Neutrophil (primary cell): ENCODE measurements at regions not wholly inside any gene's neighbourhood (a gene's known extent, or its start where the extent isn't known, plus 50 kb on each side); places are given as distances from the start of the nearest gene placed in this dataset.

Experiments used
- H3K27ac ChIP-seq: fragments of 200-600 bp; sonication (generic); 2 replicates; pipeline ENCODE4 v1.5.1; 2016; ENCODE audit warnings: mild to moderate bottlenecking, moderate library complexity
- H3K27me3 ChIP-seq: fragments of 200-600 bp; sonication (generic); 2 replicates; pipeline ENCODE4 v1.6.0; 2016; ENCODE audit warnings: mild to moderate bottlenecking
- H3K36me3 ChIP-seq: fragments of 200-600 bp; sonication (generic); 2 replicates; pipeline ENCODE4 v1.5.1; 2017
- H3K4me1 ChIP-seq, 2 experiments: fragments of 200-600 bp in 1 of 2; sonication (generic) in 1 of 2; 1 replicate in 1 of 2; 2 replicates in 1 of 2; pipeline versions ENCODE4 v1.5.1 to v1.6.1; 2013 to 2016; ENCODE audit warnings: low read depth in 1 of 2, low read length in 1 of 2, mild to moderate bottlenecking in 1 of 2, moderate library complexity in 1 of 2; ENCODE audit not compliant: control insufficient read depth in 1 of 2, insufficient read depth in 1 of 2
- H3K4me3 ChIP-seq, 2 experiments: fragments of 200-600 bp in 1 of 2; sonication (generic) in 1 of 2; 1 replicate in 1 of 2; 2 replicates in 1 of 2; pipeline ENCODE4 v1.5.1; 2013 to 2016; ENCODE audit warnings: low read depth in 1 of 2, low read length in 1 of 2, mild to moderate bottlenecking in 1 of 2, moderate library complexity in 1 of 2
- H3K9me3 ChIP-seq: fragments of 200-600 bp; sonication (generic); 2 replicates; pipeline ENCODE4 v1.5.1; 2016
- TF ChIP-seq, protein P1 (sequence below): fragments of 200-600 bp; sonication (generic); IDR thresholded peaks from 2 replicates; pipeline ENCODE4 v1.5.1; 2016; ENCODE audit warnings: antibody characterized with exemption

DNA sequence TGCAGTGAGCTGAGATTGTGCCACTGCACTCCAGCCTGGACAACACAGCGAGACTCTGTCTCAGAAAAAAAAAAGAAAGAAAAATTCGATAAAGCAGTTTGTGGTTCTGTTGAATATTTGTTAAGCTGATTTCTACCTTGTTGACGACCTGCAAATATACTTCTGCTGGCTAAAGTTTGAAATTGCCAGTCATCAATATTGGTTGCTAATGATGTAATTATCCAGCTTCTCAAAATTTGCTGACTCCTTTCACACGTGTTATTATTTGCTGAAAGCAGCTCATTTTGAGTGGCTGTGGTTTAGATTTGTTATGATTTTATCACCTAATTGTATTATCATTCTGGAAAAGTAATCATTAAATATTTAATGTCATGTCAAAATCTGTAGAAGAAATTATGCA is 774.3 kb downstream of the QKI start:
- no peaks in the 10 kb centered on the region for H3K4me1 ChIP-seq
- no peak overlapping the region for H3K4me3 ChIP-seq
- TF ChIP-seq, protein P1, sequence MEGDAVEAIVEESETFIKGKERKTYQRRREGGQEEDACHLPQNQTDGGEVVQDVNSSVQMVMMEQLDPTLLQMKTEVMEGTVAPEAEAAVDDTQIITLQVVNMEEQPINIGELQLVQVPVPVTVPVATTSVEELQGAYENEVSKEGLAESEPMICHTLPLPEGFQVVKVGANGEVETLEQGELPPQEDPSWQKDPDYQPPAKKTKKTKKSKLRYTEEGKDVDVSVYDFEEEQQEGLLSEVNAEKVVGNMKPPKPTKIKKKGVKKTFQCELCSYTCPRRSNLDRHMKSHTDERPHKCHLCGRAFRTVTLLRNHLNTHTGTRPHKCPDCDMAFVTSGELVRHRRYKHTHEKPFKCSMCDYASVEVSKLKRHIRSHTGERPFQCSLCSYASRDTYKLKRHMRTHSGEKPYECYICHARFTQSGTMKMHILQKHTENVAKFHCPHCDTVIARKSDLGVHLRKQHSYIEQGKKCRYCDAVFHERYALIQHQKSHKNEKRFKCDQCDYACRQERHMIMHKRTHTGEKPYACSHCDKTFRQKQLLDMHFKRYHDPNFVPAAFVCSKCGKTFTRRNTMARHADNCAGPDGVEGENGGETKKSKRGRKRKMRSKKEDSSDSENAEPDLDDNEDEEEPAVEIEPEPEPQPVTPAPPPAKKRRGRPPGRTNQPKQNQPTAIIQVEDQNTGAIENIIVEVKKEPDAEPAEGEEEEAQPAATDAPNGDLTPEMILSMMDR, result no peak
- H3K27me3 ChIP-seq, result no peaks in the 10 kb centered on the region
- H3K36me3 ChIP-seq, result no peaks in the 10 kb centered on the region
- H3K9me3 ChIP-seq, result no peaks in the 10 kb centered on the region
- no peak overlapping the region for H3K27ac ChIP-seq

DNA sequence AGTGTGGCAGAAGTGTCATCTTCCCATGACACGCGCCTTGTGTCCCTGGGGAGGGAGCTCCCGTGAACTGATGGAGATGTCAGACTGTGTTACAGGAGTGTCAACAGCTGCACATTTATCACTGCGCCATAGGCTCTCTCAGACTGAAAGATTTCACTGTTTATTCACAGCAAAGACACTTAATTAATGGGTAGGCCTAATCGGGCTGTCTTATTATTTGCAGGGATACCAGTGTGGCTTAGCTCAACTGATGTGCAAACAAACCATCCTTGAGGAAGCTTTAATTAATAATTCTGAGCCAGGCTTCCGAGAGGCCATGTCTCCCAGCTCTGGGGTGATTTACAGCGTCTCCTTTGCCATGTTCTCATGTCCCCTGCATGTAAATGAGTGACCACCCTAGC is 771.0 kb downstream of the QKI start:
- Histone ChIP-seq H3K27me3 (no peaks in the 10 kb centered on the region), H3K27ac (no peak overlapping the region)
- TF ChIP-seq, protein P1, result no peak

DNA sequence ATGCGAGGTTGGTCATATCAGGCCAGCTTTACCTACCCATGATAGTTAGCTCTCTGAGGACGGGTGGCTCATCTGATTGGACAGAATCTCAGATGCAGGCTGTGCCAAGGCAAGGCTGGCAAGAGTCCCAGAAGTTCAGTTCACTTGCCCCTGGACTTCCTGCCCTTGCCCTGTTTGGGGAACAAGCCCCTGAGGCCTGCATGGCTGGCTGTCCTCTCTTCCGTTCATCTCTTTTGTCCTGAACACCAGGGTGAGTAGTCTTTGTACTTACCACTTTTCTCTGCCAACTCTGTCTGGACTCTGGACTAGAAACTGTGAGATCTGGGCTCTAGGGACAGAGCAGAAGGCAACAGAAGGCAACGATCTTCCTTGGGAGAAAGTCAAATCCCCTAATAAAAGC is 769.9 kb downstream of the QKI start:
- Histone ChIP-seq H3K9me3 (no peaks in the 10 kb centered on the region), H3K4me3 (no peak overlapping the region), H3K27me3 (no peaks in the 10 kb centered on the region), H3K36me3 (no peaks in the 10 kb centered on the region), H3K4me1 (no peaks in the 10 kb centered on the region), H3K27ac (no peak overlapping the region)
- TF ChIP-seq, protein P1, result no peak

More for the DNA sequence above, 771.0 kb downstream of the QKI start:
- Histone ChIP-seq H3K9me3 (no peaks in the 10 kb centered on the region), H3K36me3 (no peaks in the 10 kb centered on the region), H3K4me3 (no peak overlapping the region), H3K4me1 (no peaks in the 10 kb centered on the region)

DNA sequence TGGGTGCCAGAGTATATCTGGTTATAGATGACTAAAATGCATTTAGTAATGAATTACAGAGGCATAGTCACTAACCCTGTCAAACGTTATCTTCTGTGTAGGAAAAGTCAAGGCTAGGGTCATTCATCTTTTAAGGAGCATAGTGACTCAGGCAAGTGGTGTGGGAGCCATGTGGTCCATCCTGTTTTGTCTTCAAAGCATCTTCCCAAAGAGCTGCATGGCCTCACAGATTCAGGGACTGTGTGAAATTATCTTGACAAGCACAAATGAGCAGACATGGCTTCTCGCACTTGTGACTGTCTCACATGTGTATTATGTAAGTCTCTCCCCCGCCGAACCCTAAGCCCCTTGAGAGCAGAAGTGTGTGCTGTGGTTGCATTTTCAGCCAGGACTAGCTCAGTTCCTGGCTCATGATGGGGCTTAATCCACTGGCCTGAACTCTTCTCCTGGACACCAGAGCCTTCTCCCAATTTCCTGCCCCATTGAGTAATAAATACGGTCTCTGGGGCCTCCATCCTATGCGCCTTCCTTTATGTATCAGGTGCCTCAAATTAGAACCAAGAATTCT is 769.1 kb downstream of the QKI start:
- TF ChIP-seq, protein P1, result no peak
- Histone ChIP-seq H3K4me1 (no peaks in the 10 kb centered on the region), H3K36me3 (no peaks in the 10 kb centered on the region), H3K9me3 (no peaks in the 10 kb centered on the region), H3K27ac (no peak overlapping the region), H3K27me3 (no peaks in the 10 kb centered on the region), H3K4me3 (no peak overlapping the region)

DNA sequence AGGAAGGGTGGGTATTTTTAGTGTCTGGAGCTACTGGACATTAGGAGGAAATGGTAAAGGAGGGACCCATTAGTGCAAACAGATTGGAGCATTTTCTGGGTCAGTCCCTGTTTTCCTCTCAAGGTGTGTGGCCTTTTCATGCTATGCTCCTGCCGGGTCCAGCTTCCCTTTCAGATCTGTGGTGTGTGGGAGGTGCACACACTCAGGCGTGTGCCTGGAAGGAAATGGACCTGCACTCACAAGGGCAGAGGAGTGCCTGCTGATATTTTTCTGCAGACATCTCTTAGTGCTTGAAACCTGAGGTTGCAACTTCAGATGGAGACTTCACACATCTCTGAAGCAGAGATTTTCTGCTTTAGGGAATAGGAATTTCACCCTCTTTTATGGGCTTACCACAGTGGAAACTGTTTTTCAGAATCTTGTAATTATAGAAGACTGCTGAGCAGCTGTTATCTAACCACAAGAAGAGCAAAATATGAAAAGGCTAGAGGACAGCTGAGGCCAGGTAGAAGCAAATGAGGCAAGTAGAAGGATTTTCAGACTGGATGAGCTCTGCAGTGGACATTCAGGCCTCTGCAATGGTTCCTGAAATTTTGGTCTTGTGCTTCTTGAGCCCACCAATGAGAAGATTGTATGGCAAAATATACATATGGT is 764.3 kb downstream of the QKI start:
- Histone ChIP-seq H3K27me3 (no peaks in the 10 kb centered on the region), H3K27ac (no peak overlapping the region), H3K9me3 (no peaks in the 10 kb centered on the region), H3K4me1 (no peaks in the 10 kb centered on the region), H3K4me3 (no peak overlapping the region), H3K36me3 (no peaks in the 10 kb centered on the region)
- TF ChIP-seq, protein P1, result no peak
